ENCODE measurements at regions not wholly inside any gene's neighbourhood (a gene's known extent, or its start where the extent isn't known, plus 50 kb on each side); places are given as distances from the start of the nearest gene placed in this dataset.

DNA sequence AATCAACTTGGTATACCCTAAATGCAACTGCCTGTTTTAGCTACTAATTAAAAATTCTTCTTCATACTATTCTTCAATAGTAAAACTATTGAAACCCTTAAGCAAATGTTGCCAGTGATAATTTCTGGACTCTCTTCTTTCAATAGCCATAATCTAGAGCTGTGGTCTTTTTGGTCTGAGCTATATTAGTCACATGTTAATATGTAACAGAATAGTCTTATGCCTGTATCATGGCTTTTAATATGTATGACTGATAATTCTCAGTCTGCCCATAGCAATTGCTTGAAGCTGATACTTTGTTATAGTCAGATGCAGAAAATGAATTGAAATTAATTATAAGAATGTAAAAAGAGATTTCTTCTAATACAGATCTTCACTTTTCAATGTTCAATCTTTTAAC, 1871.9 kb upstream of the CDH6 start:
- no peak for DNase-seq
- H3K9me3 ChIP-seq (ENCODE audit: insufficient read depth, low read length, severe bottlenecking): no peaks in the 10 kb centered on the region
- no peak for ATAC-seq (ENCODE audit: insufficient read depth, low read depth)
- no peaks in the 10 kb centered on the region for H3K4me1 ChIP-seq (ENCODE audit: insufficient read depth, low read length)
- H3K4me2 ChIP-seq (ENCODE audit: insufficient read depth, low read length): no peak overlapping the region
- no peak overlapping the region for H3K27ac ChIP-seq (ENCODE audit: low read length)
- H3K9ac ChIP-seq (ENCODE audit: low read depth, low read length): no peak overlapping the region
- no peaks in the 10 kb centered on the region for H3K36me3 ChIP-seq (ENCODE audit: insufficient read depth, low read length)
- no peak overlapping the region for H3K4me3 ChIP-seq (ENCODE audit: low read depth in 1 of 2, low read length in 2 of 2)
- H3K79me2 ChIP-seq (ENCODE audit: insufficient read depth, low read length): no peaks in the 10 kb centered on the region
- no peaks in the 10 kb centered on the region for H3K27me3 ChIP-seq (ENCODE audit: insufficient read depth, low read length, poor library complexity)
- H4K20me1 ChIP-seq (ENCODE audit: insufficient read depth, low read length): no peaks in the 10 kb centered on the region
- no peak overlapping the region for H2AFZ ChIP-seq (ENCODE audit: low read depth, low read length)
- TF ChIP-seq CTCF (IDR thresholded peaks at IDR 0.05; ENCODE audit: borderline replicate concordance, extremely low read depth, low read length, poor library complexity, severe bottlenecking): no peak
- TF ChIP-seq EZH2 (IDR thresholded peaks at IDR 0.05; ENCODE audit: borderline replicate concordance, low read depth, low read length, severe bottlenecking): no peak

DNA sequence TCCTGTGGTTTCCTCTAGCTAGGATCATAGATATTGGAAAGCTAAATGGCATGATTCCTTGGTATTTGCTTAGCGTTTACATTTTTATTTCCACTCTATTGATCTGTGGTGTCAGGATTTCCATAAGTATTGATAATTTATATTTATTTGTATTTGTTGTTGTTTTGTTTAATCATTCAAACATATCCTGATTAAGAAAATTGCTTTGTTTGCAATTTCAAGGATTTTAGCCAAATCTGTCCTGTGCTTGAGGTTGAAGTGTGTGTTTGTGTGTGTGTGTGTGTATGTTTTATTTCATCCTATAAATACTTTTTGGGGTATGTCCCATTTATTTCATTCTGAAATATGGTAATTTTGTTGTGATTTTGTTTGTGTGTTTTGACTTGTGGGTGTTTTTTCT, 1884.1 kb upstream of the CDH6 start:
- Histone ChIP-seq H3K9ac (ENCODE audit: low read depth, low read length) (no peak overlapping the region), H3K4me2 (ENCODE audit: insufficient read depth, low read length) (no peak overlapping the region), H4K20me1 (ENCODE audit: insufficient read depth, low read length) (no peaks in the 10 kb centered on the region), H2AFZ (ENCODE audit: low read depth, low read length) (no peak overlapping the region), H3K27me3 (ENCODE audit: insufficient read depth, low read length, poor library complexity) (no peaks in the 10 kb centered on the region), H3K36me3 (ENCODE audit: insufficient read depth, low read length) (no peaks in the 10 kb centered on the region), H3K27ac (ENCODE audit: low read length) (no peak overlapping the region), H3K79me2 (ENCODE audit: insufficient read depth, low read length) (no peaks in the 10 kb centered on the region), H3K4me3 (ENCODE audit: low read depth in 1 of 2, low read length in 2 of 2) (no peak overlapping the region), H3K4me1 (ENCODE audit: insufficient read depth, low read length) (no peaks in the 10 kb centered on the region), H3K9me3 (ENCODE audit: insufficient read depth, low read length, severe bottlenecking) (no peaks in the 10 kb centered on the region)
- no peak for DNase-seq
- TF ChIP-seq CTCF (IDR thresholded peaks at IDR 0.05; ENCODE audit: borderline replicate concordance, extremely low read depth, low read length, poor library complexity, severe bottlenecking): no peak
- no peak for TF ChIP-seq EZH2 (IDR thresholded peaks at IDR 0.05; ENCODE audit: borderline replicate concordance, low read depth, low read length, severe bottlenecking)
- ATAC-seq (ENCODE audit: insufficient read depth, low read depth): no peak

DNA sequence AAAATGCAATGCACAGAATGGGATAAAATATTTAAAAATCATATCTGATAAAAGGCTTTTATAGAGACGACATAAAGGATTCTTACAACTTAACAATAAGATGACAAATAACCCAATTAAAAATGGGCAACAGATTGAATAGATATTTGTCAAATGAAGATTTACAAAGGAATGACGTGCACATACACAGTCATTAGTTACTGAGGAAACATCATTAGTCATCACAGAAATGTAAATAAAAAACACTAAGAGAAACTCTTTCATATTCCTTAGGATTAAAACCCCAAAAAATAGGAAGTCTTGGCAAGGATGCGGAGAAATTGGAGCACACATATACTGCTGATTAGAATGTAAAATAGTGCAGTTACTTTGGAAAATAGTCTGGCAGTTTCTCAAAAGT, 1886.0 kb upstream of the CDH6 start:
- no peak overlapping the region for H2AFZ ChIP-seq (ENCODE audit: low read depth, low read length)
- H3K79me2 ChIP-seq (ENCODE audit: insufficient read depth, low read length): no peaks in the 10 kb centered on the region
- H3K4me3 ChIP-seq (ENCODE audit: low read depth in 1 of 2, low read length in 2 of 2): no peak overlapping the region
- H3K4me2 ChIP-seq (ENCODE audit: insufficient read depth, low read length): no peak overlapping the region
- no peak for ATAC-seq (ENCODE audit: insufficient read depth, low read depth)
- no peak overlapping the region for H3K27ac ChIP-seq (ENCODE audit: low read length)
- no peaks in the 10 kb centered on the region for H3K36me3 ChIP-seq (ENCODE audit: insufficient read depth, low read length)
- H4K20me1 ChIP-seq (ENCODE audit: insufficient read depth, low read length): no peaks in the 10 kb centered on the region
- H3K27me3 ChIP-seq (ENCODE audit: insufficient read depth, low read length, poor library complexity): no peaks in the 10 kb centered on the region
- DNase-seq: no peak
- H3K9ac ChIP-seq (ENCODE audit: low read depth, low read length): no peak overlapping the region
- no peaks in the 10 kb centered on the region for H3K9me3 ChIP-seq (ENCODE audit: insufficient read depth, low read length, severe bottlenecking)
- H3K4me1 ChIP-seq (ENCODE audit: insufficient read depth, low read length): no peaks in the 10 kb centered on the region
- TF ChIP-seq CTCF (IDR thresholded peaks at IDR 0.05; ENCODE audit: borderline replicate concordance, extremely low read depth, low read length, poor library complexity, severe bottlenecking) (no peak), EZH2 (IDR thresholded peaks at IDR 0.05; ENCODE audit: borderline replicate concordance, low read depth, low read length, severe bottlenecking) (no peak)

DNA sequence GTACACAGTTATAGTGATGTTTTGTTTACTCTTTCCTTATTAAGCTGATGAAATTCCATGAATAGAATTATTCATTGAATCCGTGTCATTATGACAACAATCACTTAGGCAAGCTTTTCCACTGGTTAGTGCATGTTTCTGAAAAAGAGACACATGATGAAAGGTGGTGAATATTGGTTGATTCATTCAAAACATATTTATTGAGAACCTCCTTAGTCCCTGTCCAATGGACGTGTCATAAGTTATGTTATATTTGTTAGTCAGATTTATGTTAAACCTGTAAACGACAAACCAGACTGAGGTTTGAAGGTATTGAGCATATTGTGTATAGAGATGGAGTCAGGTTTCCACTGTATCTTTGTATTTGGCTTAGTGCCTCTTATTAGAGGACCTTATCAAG, 1888.9 kb upstream of the CDH6 start:
- TF ChIP-seq CTCF (IDR thresholded peaks at IDR 0.05; ENCODE audit: borderline replicate concordance, extremely low read depth, low read length, poor library complexity, severe bottlenecking) (no peak), EZH2 (IDR thresholded peaks at IDR 0.05; ENCODE audit: borderline replicate concordance, low read depth, low read length, severe bottlenecking) (no peak)
- Histone ChIP-seq H2AFZ (ENCODE audit: low read depth, low read length) (no peak overlapping the region), H3K36me3 (ENCODE audit: insufficient read depth, low read length) (no peaks in the 10 kb centered on the region), H3K27me3 (ENCODE audit: insufficient read depth, low read length, poor library complexity) (no peaks in the 10 kb centered on the region), H3K79me2 (ENCODE audit: insufficient read depth, low read length) (no peaks in the 10 kb centered on the region), H3K27ac (ENCODE audit: low read length) (no peak overlapping the region), H3K4me1 (ENCODE audit: insufficient read depth, low read length) (no peaks in the 10 kb centered on the region), H4K20me1 (ENCODE audit: insufficient read depth, low read length) (no peaks in the 10 kb centered on the region), H3K4me2 (ENCODE audit: insufficient read depth, low read length) (no peak overlapping the region), H3K4me3 (ENCODE audit: low read depth in 1 of 2, low read length in 2 of 2) (no peak overlapping the region), H3K9ac (ENCODE audit: low read depth, low read length) (no peak overlapping the region), H3K9me3 (ENCODE audit: insufficient read depth, low read length, severe bottlenecking) (no peaks in the 10 kb centered on the region)
- ATAC-seq (ENCODE audit: insufficient read depth, low read depth) (no peak), DNase-seq (no peak)

Measured in DND-41 (cell line).